Natural killer cell (primary cell): ENCODE measurements at regions not wholly inside any gene's neighbourhood (a gene's known extent, or its start where the extent isn't known, plus 50 kb on each side); places are given as distances from the start of the nearest gene placed in this dataset.

Source experiments
- ATAC-seq, 3 donors: fragments of 150-1000 bp in 2 of 3; fragments of 200-7000 bp in 1 of 3; cut with Tn5 transposase; 1 replicate in 1 of 3; 2 replicates in 2 of 3; pipeline ENCODE4 v1.10.0; 2021; ENCODE audit warnings: mild to moderate bottlenecking in 2 of 3, moderate library complexity in 2 of 3
- DNase-seq, 2 donors: peaks; one replicate each; pipeline versions ENCODE4 v3.0.0 to v3.0.0-alpha.2; 2013 to 2021; ENCODE audit warnings: mixed read lengths in 1 of 2
- H3K27ac ChIP-seq: one replicate; pipeline ENCODE4 v1.5.1; 2013; ENCODE audit warnings: mild to moderate bottlenecking, low read length
- H3K27me3 ChIP-seq: one replicate; pipeline ENCODE4 v1.6.1; 2013; ENCODE audit warnings: low read length; ENCODE audit not compliant: control insufficient read depth, insufficient read depth
- H3K36me3 ChIP-seq: one replicate; pipeline ENCODE4 v1.6.1; 2013; ENCODE audit warnings: low read length; ENCODE audit not compliant: control insufficient read depth, insufficient read depth
- H3K4me1 ChIP-seq: one replicate; pipeline ENCODE4 v1.6.1; 2013; ENCODE audit warnings: low read length; ENCODE audit not compliant: control insufficient read depth, insufficient read depth
- H3K4me3 ChIP-seq: one replicate; pipeline ENCODE4 v1.5.1; 2013; ENCODE audit warnings: low read length
- H3K9me3 ChIP-seq: one replicate; pipeline ENCODE4 v1.6.1; 2013; ENCODE audit warnings: low read length; ENCODE audit not compliant: control insufficient read depth, insufficient read depth
- H3K27ac Mint-ChIP-seq, 2 donors: one replicate each; pipeline ENCODE4 v1.8.0; 2022; ENCODE audit warnings: mild to moderate bottlenecking in 2 of 2, mixed read lengths in 2 of 2, moderate library complexity in 1 of 2
- H3K27me3 Mint-ChIP-seq, 2 donors: one replicate each; pipeline ENCODE4 v1.8.0; 2022; ENCODE audit warnings: low read depth in 2 of 2, mixed read lengths in 2 of 2
- H3K36me3 Mint-ChIP-seq: one replicate; pipeline ENCODE4 v1.8.0; 2022; ENCODE audit warnings: mixed read lengths
- H3K4me1 Mint-ChIP-seq, 2 donors: one replicate each; pipeline ENCODE4 v1.8.0; 2022; ENCODE audit warnings: mixed read lengths in 2 of 2
- H3K4me3 Mint-ChIP-seq: one replicate; pipeline ENCODE4 v1.8.0; 2022; ENCODE audit warnings: mild to moderate bottlenecking, moderate library complexity, mixed read lengths
- H3K9me3 Mint-ChIP-seq, 2 donors: one replicate each; pipeline ENCODE4 v1.8.0; 2022; ENCODE audit warnings: mixed read lengths in 2 of 2
- WGBS: methylation state at CpG from one replicate; pipeline ENCODE4 v1.1.7; 2013; ENCODE audit warnings: missing lambda C conversion rate; ENCODE audit not compliant: insufficient coverage; 5-methylcytosine and 5-hydroxymethylcytosine counted together
- intact Hi-C: fragments of 100-400 bp; cut with micrococcal nuclease; formaldehyde crosslinking; loops from one replicate; pipeline ENCODE4 v1.14.2; 2022
- TF ChIP-seq, protein P1 (sequence below): fragments of 200-600 bp; IDR thresholded peaks from one replicate; pipeline ENCODE4 v1.8.0; 2022; ENCODE audit warnings: antibody characterized with exemption

GRCh38 chr1:199551967-199552565 is 475.4 kb upstream of the NR5A2 start:
- intact Hi-C loops: no loop called here
- Mint-ChIP-seq H3K27me3 (peaks cover 0 to 9% of the 10 kb centered on the region in 2 donors), H3K9me3 (no peaks in the 10 kb centered on the region), H3K4me1 (no peaks in the 10 kb centered on the region), H3K27ac (no peak overlapping the region), H3K36me3 (no peaks in the 10 kb centered on the region), H3K4me3 (no peak overlapping the region)
- DNase-seq: peak in 1 of 2 donors; percentile 53
- TF ChIP-seq, protein P1, sequence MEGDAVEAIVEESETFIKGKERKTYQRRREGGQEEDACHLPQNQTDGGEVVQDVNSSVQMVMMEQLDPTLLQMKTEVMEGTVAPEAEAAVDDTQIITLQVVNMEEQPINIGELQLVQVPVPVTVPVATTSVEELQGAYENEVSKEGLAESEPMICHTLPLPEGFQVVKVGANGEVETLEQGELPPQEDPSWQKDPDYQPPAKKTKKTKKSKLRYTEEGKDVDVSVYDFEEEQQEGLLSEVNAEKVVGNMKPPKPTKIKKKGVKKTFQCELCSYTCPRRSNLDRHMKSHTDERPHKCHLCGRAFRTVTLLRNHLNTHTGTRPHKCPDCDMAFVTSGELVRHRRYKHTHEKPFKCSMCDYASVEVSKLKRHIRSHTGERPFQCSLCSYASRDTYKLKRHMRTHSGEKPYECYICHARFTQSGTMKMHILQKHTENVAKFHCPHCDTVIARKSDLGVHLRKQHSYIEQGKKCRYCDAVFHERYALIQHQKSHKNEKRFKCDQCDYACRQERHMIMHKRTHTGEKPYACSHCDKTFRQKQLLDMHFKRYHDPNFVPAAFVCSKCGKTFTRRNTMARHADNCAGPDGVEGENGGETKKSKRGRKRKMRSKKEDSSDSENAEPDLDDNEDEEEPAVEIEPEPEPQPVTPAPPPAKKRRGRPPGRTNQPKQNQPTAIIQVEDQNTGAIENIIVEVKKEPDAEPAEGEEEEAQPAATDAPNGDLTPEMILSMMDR: peak; percentile 66
- H3K9me3 ChIP-seq: no peaks in the 10 kb centered on the region
- H3K4me3 ChIP-seq: no peak overlapping the region
- no peak overlapping the region for H3K27ac ChIP-seq
- H3K27me3 ChIP-seq: no peaks in the 10 kb centered on the region
- 0% methylated on average over 2 of the region's 4 CpGs for WGBS
- H3K4me1 ChIP-seq: no peaks in the 10 kb centered on the region
- H3K36me3 ChIP-seq: no peaks in the 10 kb centered on the region
- ATAC-seq: no peak

DNA sequence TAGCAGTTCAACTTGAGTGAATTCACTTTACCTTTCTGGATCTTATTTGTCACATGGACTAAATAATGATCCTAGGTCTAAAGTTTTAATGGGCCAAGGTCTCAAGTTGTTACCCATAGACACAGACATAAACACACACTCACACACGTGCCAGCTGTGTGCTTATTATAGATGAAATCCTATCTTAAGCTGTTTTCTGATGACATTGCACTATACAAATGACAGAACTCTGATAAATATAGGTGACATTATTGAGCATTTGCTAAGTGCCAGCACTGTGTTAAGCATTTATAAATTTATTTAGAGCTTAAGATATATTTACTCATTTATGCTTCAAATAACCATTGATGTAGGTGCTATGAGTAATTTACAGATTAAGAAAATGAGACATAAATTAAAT is 474.4 kb upstream of the NR5A2 start:
- H3K27ac Mint-ChIP-seq: no peak overlapping the region
- TF ChIP-seq, protein P1: no peak
- no peaks in the 10 kb centered on the region for H3K36me3 Mint-ChIP-seq
- Histone ChIP-seq H3K4me3 (no peak overlapping the region), H3K36me3 (no peaks in the 10 kb centered on the region), H3K27me3 (no peaks in the 10 kb centered on the region), H3K27ac (no peak overlapping the region), H3K4me1 (no peaks in the 10 kb centered on the region), H3K9me3 (no peaks in the 10 kb centered on the region)
- no peaks in the 10 kb centered on the region for H3K4me1 Mint-ChIP-seq
- intact Hi-C loops: no loop called here
- H3K9me3 Mint-ChIP-seq: no peaks in the 10 kb centered on the region
- ATAC-seq: no peak
- peaks cover 0 to 12% of the 10 kb centered on the region in 2 donors for H3K27me3 Mint-ChIP-seq
- H3K4me3 Mint-ChIP-seq: no peak overlapping the region
- no CpG with 5 or more reads among the region's 1 CpG for WGBS
- no peak for DNase-seq

DNA sequence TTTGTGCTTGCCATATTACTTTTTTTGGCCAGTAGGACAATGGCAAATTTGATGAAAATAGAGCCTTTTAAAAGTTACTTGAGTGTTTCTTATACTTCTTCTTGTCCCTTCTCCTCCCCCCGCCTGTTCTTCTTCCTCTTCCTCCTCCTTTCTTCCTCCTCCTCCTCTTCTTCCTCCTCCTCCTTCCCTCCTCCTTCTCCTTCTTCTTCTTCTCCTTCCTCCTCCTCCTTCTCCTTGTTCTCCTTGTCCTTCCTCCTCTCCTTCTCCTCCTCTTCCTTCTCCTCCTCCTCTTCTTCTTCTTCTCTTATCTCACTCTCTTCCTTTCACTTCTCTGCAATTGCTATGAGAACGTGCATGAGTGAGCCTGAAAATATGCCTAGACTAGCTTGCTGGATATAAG is 466.2 kb upstream of the NR5A2 start:
- no peaks in the 10 kb centered on the region for H3K4me1 ChIP-seq
- DNase-seq: no peak
- WGBS: 89% methylated on average over 2 of the region's 2 CpGs
- H3K36me3 ChIP-seq: no peaks in the 10 kb centered on the region
- Mint-ChIP-seq H3K9me3 (no peaks in the 10 kb centered on the region), H3K36me3 (no peaks in the 10 kb centered on the region), H3K4me3 (no peak overlapping the region), H3K27ac (no peak overlapping the region), H3K27me3 (peaks cover 16 to 30% of the 10 kb centered on the region in 2 donors), H3K4me1 (no peaks in the 10 kb centered on the region)
- no peaks in the 10 kb centered on the region for H3K27me3 ChIP-seq
- H3K27ac ChIP-seq: no peak overlapping the region
- H3K4me3 ChIP-seq: no peak overlapping the region
- intact Hi-C loops: no loop called here
- H3K9me3 ChIP-seq: no peaks in the 10 kb centered on the region
- TF ChIP-seq, protein P1: no peak
- ATAC-seq: no peak

- Histone ChIP-seq H3K27ac (no peak overlapping the region), H3K36me3 (no peaks in the 10 kb centered on the region), H3K27me3 (no peaks in the 10 kb centered on the region), H3K4me3 (no peak overlapping the region), H3K4me1 (no peaks in the 10 kb centered on the region), H3K9me3 (no peaks in the 10 kb centered on the region)
- no peaks in the 10 kb centered on the region for H3K36me3 Mint-ChIP-seq
- no peak for DNase-seq
- H3K4me1 Mint-ChIP-seq: no peaks in the 10 kb centered on the region
- H3K9me3 Mint-ChIP-seq: no peaks in the 10 kb centered on the region
- no peak for ATAC-seq
- H3K27ac Mint-ChIP-seq: no peak overlapping the region
- WGBS: 28% methylated on average over 2 of the region's 5 CpGs
- intact Hi-C loops: no loop called here
- H3K27me3 Mint-ChIP-seq: peaks cover 4 to 15% of the 10 kb centered on the region in 2 donors
- TF ChIP-seq, protein P1: no peak
- no peak overlapping the region for H3K4me3 Mint-ChIP-seq
Measured at GRCh38 chr1:199573047-199573446, 454.5 kb upstream of the NR5A2 start.
